DOHH2 (cell line): ENCODE measurements at regions not wholly inside any gene's neighbourhood (a gene's known extent, or its start where the extent isn't known, plus 50 kb on each side); places are given as distances from the start of the nearest gene placed in this dataset.

ENCODE experiments used
- H3F3A ChIP-seq: fragments of 200-600 bp; sonication (generic), shearing (Covaris generic); 2 replicates; pipeline ENCODE4 v1.6.0; 2016; ENCODE audit warnings: antibody characterized with exemption, mild to moderate bottlenecking; ENCODE audit not compliant: control insufficient read depth, insufficient read depth
- H3K27ac ChIP-seq: fragments of 200-600 bp; sonication (generic); 2 replicates; pipeline ENCODE4 v1.5.1; 2014; ENCODE audit warnings: low read depth, mild to moderate bottlenecking, low read length, moderate library complexity
- H3K27me3 ChIP-seq: fragments of 200-600 bp; sonication (generic); 2 replicates; pipeline ENCODE4 v1.6.1; 2014; ENCODE audit warnings: mild to moderate bottlenecking, low read length, mixed read lengths; ENCODE audit not compliant: control insufficient read depth
- H3K36me3 ChIP-seq: fragments of 200-600 bp; sonication (generic); 2 replicates; pipeline ENCODE4 v1.6.1; 2014; ENCODE audit warnings: mild to moderate bottlenecking, low read length, moderate library complexity, mixed read lengths; ENCODE audit not compliant: control insufficient read depth
- H3K4me1 ChIP-seq: fragments of 200-600 bp; sonication (generic); 2 replicates; pipeline ENCODE4 v1.6.1; 2014; ENCODE audit warnings: mild to moderate bottlenecking, low read length, mixed read lengths; ENCODE audit not compliant: control insufficient read depth
- H3K4me2 ChIP-seq: fragments of 200-600 bp; sonication (generic); 2 replicates; pipeline ENCODE4 v1.6.0; 2014; ENCODE audit warnings: mild to moderate bottlenecking, low read length, moderate library complexity
- H3K4me3 ChIP-seq: fragments of 200-600 bp; sonication (generic); 2 replicates; pipeline ENCODE4 v1.5.1; 2014; ENCODE audit warnings: mild to moderate bottlenecking, low read length, mixed read lengths
- H3K79me2 ChIP-seq: fragments of 200-600 bp; sonication (generic); 2 replicates; pipeline ENCODE4 v1.6.1; 2014; ENCODE audit warnings: mild to moderate bottlenecking, low read length, mixed read lengths; ENCODE audit not compliant: control insufficient read depth
- H3K9me2 ChIP-seq: fragments of 200-600 bp; sonication (generic); replicated peaks from 2 replicates; pipeline ENCODE4 v1.6.1; 2014; ENCODE audit warnings: mild to moderate bottlenecking, low read length, mixed read lengths; ENCODE audit not compliant: control insufficient read depth
- H3K9me3 ChIP-seq: fragments of 200-600 bp; sonication (generic); 2 replicates; pipeline ENCODE4 v1.6.1; 2014; ENCODE audit warnings: antibody characterized with exemption, low read length, mixed read lengths; ENCODE audit not compliant: control insufficient read depth, insufficient read depth
- H4K20me1 ChIP-seq: fragments of 200-600 bp; sonication (generic); 2 replicates; pipeline ENCODE4 v1.6.0; 2014; ENCODE audit warnings: low read depth, mild to moderate bottlenecking, antibody characterized with exemption, low read length, moderate library complexity; ENCODE audit not compliant: control insufficient read depth, insufficient read depth
- EZH2phosphoT487 ChIP-seq: fragments of 200-600 bp; sonication (generic); IDR thresholded peaks from 2 replicates; pipeline ENCODE4 v1.6.1; 2017; ENCODE audit warnings: borderline replicate concordance, mild to moderate bottlenecking, antibody characterized with exemption, low read length, moderate library complexity, mixed read lengths
- TF ChIP-seq, protein P1 (sequence below): fragments of 200-600 bp; sonication (generic); IDR thresholded peaks from one replicate; pipeline ENCODE4 v1.5.1; 2014; ENCODE audit warnings: antibody characterized with exemption, mild to moderate bottlenecking, low read depth, low read length; ENCODE audit not compliant: poor library complexity, severe bottlenecking

DNA sequence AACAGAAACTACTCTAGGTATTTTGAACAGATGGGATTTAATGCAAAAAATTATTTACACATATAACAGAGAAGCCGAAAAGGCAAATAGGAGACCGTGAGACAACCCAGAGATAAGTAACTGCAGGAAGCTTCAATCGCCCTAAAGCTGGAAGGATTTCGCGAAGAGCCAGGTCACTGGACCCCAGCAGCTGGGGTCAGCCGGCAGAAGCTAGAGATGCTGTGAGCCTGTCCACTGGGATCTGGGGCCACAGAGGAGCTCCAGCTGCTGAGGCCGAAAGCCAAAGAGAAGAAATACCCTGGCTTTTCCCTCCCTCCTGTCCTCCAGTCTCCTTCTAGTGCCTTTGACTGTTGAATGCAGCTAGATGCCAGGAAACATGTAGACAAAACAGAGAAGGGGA, 192.8 kb upstream of the BCOR start:
- H3K36me3 ChIP-seq: no peaks in the 10 kb centered on the region
- no peak overlapping the region for H3K27ac ChIP-seq
- no peak overlapping the region for H3K4me2 ChIP-seq
- no peaks in the 10 kb centered on the region for H3F3A ChIP-seq
- no peaks in the 10 kb centered on the region for H3K27me3 ChIP-seq
- H3K79me2 ChIP-seq: no peaks in the 10 kb centered on the region
- H3K9me2 ChIP-seq: no peaks in the 10 kb centered on the region
- H3K4me3 ChIP-seq: no peak overlapping the region
- TF ChIP-seq, protein P1, sequence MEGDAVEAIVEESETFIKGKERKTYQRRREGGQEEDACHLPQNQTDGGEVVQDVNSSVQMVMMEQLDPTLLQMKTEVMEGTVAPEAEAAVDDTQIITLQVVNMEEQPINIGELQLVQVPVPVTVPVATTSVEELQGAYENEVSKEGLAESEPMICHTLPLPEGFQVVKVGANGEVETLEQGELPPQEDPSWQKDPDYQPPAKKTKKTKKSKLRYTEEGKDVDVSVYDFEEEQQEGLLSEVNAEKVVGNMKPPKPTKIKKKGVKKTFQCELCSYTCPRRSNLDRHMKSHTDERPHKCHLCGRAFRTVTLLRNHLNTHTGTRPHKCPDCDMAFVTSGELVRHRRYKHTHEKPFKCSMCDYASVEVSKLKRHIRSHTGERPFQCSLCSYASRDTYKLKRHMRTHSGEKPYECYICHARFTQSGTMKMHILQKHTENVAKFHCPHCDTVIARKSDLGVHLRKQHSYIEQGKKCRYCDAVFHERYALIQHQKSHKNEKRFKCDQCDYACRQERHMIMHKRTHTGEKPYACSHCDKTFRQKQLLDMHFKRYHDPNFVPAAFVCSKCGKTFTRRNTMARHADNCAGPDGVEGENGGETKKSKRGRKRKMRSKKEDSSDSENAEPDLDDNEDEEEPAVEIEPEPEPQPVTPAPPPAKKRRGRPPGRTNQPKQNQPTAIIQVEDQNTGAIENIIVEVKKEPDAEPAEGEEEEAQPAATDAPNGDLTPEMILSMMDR: no peak
- no peak for TF ChIP-seq EZH2phosphoT487
- H4K20me1 ChIP-seq: no peaks in the 10 kb centered on the region
- H3K9me3 ChIP-seq: no peaks in the 10 kb centered on the region
- H3K4me1 ChIP-seq: no peaks in the 10 kb centered on the region

DNA sequence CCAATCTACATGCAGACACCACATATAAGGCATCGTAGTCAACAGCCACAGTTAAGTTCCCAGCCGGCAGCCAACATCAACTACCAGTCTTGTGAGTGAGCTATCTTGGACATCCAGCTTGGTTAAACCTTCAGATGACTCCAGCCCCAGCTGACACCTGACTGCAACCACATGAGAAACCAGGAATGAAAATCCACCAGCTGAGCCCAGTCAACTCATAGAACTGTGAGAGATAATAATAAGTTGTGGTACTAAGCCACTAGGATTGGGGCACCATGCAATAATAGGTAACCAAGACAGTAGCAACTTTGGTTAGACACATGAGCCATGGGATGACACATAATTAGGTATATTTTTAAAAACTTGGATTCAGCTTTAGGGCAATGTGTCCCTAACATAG, 188.1 kb upstream of the BCOR start:
- Histone ChIP-seq H3K9me3 (no peaks in the 10 kb centered on the region), H3K4me2 (no peak overlapping the region), H3K27me3 (no peaks in the 10 kb centered on the region), H4K20me1 (no peaks in the 10 kb centered on the region), H3K79me2 (no peaks in the 10 kb centered on the region), H3K36me3 (no peaks in the 10 kb centered on the region), H3F3A (no peaks in the 10 kb centered on the region), H3K4me3 (no peak overlapping the region), H3K27ac (no peak overlapping the region), H3K4me1 (no peaks in the 10 kb centered on the region), H3K9me2 (no peaks in the 10 kb centered on the region)
- TF ChIP-seq EZH2phosphoT487: no peak
- TF ChIP-seq, protein P1: no peak

DNA sequence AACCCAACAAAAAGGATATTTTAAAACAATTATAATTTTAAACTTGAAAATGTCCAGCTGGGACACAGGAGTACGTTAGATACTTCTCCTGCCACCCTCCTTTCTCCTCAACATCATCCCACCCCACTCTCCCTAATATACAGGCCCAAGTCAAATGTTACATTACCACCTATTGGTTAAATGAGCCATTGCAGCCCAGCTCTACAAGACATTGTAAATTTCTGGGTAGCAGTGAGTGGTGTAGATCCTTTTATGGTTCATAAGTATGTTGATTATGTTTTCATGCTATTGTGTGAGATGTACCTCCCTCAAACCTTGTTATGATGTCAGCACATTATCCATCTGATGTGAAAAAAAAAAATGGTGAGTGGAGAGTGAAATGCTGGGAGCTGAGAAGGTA, 187.1 kb upstream of the BCOR start:
- H4K20me1 ChIP-seq: no peaks in the 10 kb centered on the region
- no peaks in the 10 kb centered on the region for H3K36me3 ChIP-seq
- no peaks in the 10 kb centered on the region for H3F3A ChIP-seq
- no peak overlapping the region for H3K4me3 ChIP-seq
- H3K79me2 ChIP-seq: no peaks in the 10 kb centered on the region
- no peak overlapping the region for H3K27ac ChIP-seq
- no peak overlapping the region for H3K4me2 ChIP-seq
- H3K4me1 ChIP-seq: no peaks in the 10 kb centered on the region
- TF ChIP-seq, protein P1: no peak
- no peak for TF ChIP-seq EZH2phosphoT487
- no peaks in the 10 kb centered on the region for H3K9me3 ChIP-seq
- H3K9me2 ChIP-seq: no peaks in the 10 kb centered on the region
- H3K27me3 ChIP-seq: no peaks in the 10 kb centered on the region

DNA sequence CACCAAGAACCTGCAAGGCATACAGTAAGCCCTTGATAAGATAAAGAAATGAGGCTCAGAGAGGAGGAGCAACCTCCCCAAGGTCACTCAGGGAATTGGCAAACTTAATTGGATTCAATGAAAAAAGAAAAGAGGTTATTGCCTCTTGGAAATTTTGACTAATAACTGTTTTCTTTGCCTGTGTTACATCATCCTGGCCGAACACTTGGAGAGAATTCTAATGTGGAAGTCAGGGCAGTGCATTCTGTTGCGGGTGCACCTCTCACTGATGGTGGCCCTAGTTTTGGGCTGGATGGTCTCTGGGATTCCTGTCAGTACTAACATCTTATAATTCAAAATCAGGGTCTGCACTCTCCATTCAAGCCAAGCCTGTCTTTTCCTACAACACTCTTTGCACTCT, 186.2 kb upstream of the BCOR start:
- no peaks in the 10 kb centered on the region for H4K20me1 ChIP-seq
- H3K4me2 ChIP-seq: no peak overlapping the region
- H3F3A ChIP-seq: no peaks in the 10 kb centered on the region
- no peaks in the 10 kb centered on the region for H3K9me2 ChIP-seq
- H3K9me3 ChIP-seq: no peaks in the 10 kb centered on the region
- no peaks in the 10 kb centered on the region for H3K36me3 ChIP-seq
- H3K27ac ChIP-seq: no peak overlapping the region
- no peak overlapping the region for H3K4me3 ChIP-seq
- no peaks in the 10 kb centered on the region for H3K27me3 ChIP-seq
- TF ChIP-seq EZH2phosphoT487: no peak
- TF ChIP-seq, protein P1: no peak
- H3K79me2 ChIP-seq: no peaks in the 10 kb centered on the region
- no peaks in the 10 kb centered on the region for H3K4me1 ChIP-seq
